HK-2 (cell line): ENCODE measurements at regions not wholly inside any gene's neighbourhood (a gene's known extent, or its start where the extent isn't known, plus 50 kb on each side); places are given as distances from the start of the nearest gene placed in this dataset.
A peak's percentile ranks its signal among the peaks of the same experiment; 100 is the strongest.
"Not testable (repeated sequence)": the region's sequence is repeated elsewhere in the genome, so short reads cannot be mapped to it uniquely, and the experiment has no call there.

ENCODE experiments used
- DNase-seq: peaks from one replicate; pipeline ENCODE4 v3.0.0-alpha.2; 2018; ENCODE audit not compliant: unreplicated experiment

DNA sequence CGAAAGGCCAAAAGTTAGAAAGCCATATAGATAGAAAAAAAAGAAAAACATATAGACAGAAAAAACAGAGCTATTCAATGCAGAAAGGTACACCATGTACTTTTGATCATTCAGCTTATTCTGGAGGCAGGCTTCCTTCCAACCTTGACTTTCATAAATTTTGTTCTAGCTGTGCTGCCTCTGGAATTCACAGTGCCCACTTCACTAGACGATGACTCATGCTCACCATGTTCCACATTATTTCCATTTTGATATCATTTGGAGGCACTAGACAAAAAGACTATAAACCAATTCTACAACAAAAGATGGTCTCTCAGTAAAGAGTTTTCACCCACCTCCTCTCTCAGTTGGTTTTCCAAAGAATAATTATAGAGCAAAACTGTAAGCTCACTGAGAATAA lies 229.0 kb upstream of the IPO5 start:
- no peak for DNase-seq

DNA sequence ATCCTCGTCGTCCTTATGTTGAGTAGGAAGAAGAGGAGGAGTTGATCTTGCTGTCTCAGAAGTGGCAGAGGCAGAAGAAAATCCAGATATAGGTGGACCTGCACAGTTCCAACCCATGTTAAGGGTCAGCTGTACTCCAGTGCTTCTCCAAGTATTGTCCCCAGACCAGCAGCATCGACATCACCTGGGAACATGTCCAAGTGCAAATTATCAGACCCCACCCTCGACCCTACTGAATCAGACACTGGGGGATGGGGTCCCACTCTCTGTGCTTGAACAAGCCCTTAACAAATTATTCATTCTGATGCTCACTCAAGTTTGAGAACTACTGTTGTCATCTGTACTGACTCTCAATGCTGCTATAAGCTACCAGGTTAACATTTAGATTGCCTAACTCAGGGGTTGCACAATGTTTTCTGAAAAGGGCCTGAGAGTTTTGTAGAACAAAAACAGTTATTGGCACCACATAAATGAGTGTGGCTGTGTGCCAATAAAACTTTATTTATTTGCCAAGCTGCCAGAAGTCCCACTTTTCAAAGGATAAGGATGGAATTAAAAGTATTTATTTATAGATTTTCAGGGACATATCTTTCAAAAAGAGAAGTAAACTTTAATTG lies 226.7 kb upstream of the IPO5 start:
- no peak for DNase-seq

DNA sequence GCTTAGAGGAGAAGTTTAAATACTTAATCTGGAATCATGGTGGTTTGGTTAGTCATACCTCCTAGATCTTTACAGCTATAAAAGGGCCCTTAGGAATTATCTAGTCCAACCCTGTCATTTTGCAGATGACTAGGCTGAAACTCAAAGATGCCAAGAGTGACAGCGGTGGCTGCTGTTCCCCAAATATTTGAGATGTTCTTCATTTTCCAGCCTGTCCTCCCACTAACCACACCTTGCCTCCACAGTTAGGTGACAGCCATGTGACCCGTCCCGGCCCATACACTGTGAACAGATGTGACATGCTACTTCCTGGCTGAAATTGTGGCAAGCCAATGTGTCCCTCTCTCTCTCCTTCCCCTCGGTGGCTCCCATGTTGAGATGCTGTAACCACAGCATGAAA lies 225.5 kb upstream of the IPO5 start:
- no peak for DNase-seq

GRCh38 chr13:97736436-97736835 lies 217.0 kb upstream of the IPO5 start:
- no peak for DNase-seq

GRCh38 chr13:97742084-97742483 lies 211.4 kb upstream of the IPO5 start:
- no peak for DNase-seq

DNA sequence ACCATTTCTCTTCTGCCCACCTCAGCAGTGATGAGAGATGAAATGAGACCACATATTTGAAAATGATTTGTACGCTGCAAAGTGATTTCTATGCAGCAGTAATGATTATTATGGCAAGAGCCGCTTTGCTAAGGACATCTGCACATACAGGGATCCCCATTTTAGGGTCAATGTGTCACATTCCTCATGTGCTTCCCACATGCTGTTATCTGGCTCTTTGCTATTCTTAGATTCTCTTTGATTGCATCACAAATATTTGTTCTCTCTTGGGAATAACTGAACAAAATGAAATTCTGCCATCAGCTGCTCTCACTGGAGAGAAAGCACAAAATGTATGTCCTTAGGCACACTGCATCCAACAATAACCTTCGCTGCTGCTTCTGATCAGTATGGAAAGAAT lies 209.5 kb upstream of the IPO5 start:
- no peak for DNase-seq

DNA sequence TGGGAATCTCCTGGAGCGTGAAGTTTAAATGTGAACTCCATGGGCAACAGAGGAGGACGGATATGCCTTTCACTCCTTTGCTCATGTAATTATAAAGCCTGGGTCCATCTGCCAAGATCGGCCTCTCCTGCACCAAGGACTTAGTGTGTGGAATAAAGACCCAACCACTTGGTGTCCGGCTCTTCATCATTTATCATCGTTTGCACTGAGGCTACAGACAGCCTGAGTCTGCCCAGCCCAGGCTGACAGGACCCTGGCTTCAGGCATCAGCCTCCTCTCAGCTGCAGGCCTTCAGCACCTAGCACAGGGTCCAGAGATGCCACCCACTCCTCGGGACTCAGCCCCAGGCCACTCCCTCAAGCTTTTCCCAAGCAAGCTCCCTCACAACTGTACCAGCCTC lies 206.8 kb upstream of the IPO5 start:
- no peak for DNase-seq

GRCh38 chr13:97749174-97749573 lies 204.3 kb upstream of the IPO5 start:
- peak; percentile 25 for DNase-seq

GRCh38 chr13:97751477-97751876 lies 202.0 kb upstream of the IPO5 start:
- DNase-seq: no peak

GRCh38 chr13:97752961-97753668 lies 200.4 kb upstream of the IPO5 start:
- DNase-seq: no peak

- DNase-seq: no peak
These were observed 199.4 kb upstream of the IPO5 start for GRCh38 chr13:97753942-97754670.

DNA sequence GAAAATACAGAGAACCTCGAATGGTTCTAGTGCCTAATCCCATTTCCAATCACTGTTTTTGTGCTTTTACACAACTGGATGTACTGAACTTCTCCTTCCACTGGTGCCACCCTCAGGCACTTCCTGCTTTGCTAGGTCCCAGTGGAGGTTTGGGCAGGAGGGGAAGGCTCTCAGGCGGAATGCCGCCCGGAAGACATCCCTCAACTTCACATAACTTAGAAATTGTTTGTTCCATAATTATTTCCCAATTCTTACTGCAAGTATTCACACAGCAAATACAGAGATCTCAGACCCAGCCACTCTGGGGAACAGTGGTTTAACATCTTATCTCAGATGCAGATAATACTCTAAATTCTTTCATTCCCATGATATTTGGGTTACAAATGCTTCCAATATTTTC lies 195.7 kb upstream of the IPO5 start:
- DNase-seq: no peak

DNA sequence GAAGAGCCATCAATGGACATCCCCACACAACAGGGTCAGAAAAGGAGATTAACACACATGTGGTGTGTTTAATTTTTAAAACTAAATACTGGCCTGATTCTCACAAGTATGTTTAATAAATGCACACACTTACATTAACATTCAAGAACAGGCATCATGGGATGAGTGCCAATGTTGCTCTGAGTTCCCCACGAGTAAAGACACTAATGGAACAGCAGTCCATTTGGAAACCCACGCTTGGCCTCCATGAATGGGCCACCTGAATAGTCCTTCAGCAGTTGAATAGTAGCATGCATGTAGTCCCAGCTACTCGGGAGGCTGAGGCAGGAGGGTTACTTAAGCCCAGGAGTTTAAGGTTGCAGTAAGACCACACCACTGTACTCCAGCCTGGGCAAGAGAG lies 195.2 kb upstream of the IPO5 start:
- no peak for DNase-seq

DNA sequence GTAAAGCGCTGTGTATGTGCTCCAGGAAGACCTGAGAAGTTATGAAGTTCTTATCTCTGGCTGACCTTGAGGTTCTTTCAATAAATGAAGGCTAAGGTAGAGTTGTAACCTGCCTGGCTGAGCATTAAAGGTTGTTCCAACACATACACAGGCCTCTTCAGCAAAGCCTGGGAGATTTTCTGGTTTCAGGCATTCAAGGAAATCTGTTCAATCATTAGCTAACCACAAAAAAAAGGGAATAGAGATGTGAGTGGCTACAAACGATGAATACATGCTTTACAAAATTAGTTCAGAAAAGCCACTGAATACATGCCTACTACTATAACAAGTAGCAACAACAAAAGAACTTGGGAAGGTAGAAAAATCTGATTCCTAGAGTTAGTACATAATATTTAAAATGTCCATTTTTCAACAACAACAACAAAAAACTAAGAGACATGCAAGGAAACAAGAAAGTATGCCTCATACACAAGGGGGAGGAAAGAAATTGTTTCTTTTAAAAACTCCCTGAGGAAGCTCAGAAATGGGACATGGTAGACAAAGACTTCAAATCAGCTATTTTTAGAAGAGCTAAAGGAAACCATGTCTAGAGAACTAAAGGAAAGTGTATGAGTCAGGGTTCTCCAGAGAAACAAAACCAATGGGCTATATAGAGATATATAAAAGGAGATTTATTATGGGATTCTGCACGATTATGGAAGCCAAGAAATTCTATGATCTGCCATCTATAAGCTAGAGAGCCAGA lies 191.5 kb upstream of the IPO5 start:
- no peak for DNase-seq

- no peak for DNase-seq
These were observed 186.7 kb upstream of the IPO5 start for GRCh38 chr13:97766749-97767148.

GRCh38 chr13:97768134-97768533 lies 185.3 kb upstream of the IPO5 start:
- no peak for DNase-seq

- not testable (repeated sequence) for DNase-seq
These were observed 183.2 kb upstream of the IPO5 start for GRCh38 chr13:97770231-97770630.

GRCh38 chr13:97772466-97772865 lies 181.0 kb upstream of the IPO5 start:
- not testable (repeated sequence) for DNase-seq

- DNase-seq: not testable (repeated sequence)
These were observed 178.9 kb upstream of the IPO5 start for GRCh38 chr13:97774391-97775100.

GRCh38 chr13:97780486-97780885 lies 173.0 kb upstream of the IPO5 start:
- no peak for DNase-seq

DNA sequence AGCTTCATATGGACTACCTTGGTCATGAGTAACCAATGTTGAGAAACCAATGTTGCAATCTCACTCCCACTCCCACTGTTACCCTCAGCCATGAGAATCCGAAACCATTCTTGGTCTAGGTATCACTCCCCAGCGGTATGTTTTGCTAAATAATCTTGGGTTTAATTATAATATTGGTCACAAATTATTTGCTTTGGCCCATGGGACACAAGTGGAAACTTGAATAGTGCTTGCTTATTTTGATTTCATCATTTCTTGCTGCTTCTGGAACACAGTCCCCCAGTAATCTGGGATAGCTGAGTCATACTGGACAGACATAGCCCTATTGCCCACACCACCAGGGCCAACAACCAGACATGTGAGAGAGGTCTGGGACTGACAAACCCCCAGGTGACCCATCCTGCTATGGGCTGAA lies 171.6 kb upstream of the IPO5 start:
- no peak for DNase-seq

DNA sequence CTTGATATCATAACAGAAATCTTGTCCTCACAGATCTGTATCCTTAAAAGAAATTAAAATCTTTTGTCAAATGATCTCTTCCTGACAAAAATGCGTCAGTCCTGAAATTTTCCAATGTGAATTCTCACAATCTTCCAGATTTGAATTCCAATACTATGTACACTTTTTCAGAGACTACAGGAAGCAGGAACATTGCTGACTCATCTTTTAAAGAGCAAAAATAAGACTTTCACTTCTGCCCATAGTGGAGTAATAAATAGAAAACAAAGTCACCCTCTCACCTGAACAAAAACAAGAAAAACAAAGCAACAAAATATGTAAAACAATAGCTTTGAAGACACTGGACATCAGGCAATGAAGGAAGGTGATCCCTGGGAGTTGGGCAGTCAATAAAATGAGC lies 167.0 kb upstream of the IPO5 start:
- DNase-seq: no peak
